ENCODE measurements at regions not wholly inside any gene's neighbourhood (a gene's known extent, or its start where the extent isn't known, plus 50 kb on each side); places are given as distances from the start of the nearest gene placed in this dataset.
A peak's percentile ranks its signal among the peaks of the same experiment; 100 is the strongest.
"Not testable (repeated sequence)": the region's sequence is repeated elsewhere in the genome, so short reads cannot be mapped to it uniquely, and the experiment has no call there.

GRCh38 chr22:15811141-15811540 lies 121.3 kb downstream of the POTEH start:
- H3K9ac ChIP-seq (ENCODE audit: low read length); BruUV-seq (replicated peaks); H3K4me3 ChIP-seq (ENCODE audit: low read length); H3K9me2 ChIP-seq (replicated peaks; ENCODE audit: low read length); H2AFZ ChIP-seq (ENCODE audit: low read length); H3K79me2 ChIP-seq (ENCODE audit: low read length); POLR2A ChIA-PET (ENCODE audit: unreplicated experiment); H3K36me3 ChIP-seq (ENCODE audit: low read depth, low read length); H3K9me3 ChIP-seq (ENCODE audit: low read length); H3K27me3 ChIP-seq (ENCODE audit: low read length); DNase-seq; H4K20me1 ChIP-seq (ENCODE audit: low read length); intact Hi-C loops (cut with micrococcal nuclease); H3F3A ChIP-seq (ENCODE audit: low read length, unreplicated experiment); H3K27ac ChIP-seq (ENCODE audit: low read length); CTCF ChIA-PET; H3K4me2 ChIP-seq (ENCODE audit: low read length); H3K4me1 ChIP-seq (ENCODE audit: insufficient read depth, low read length): not testable (repeated sequence)
- peak; percentile 90 for ATAC-seq

GRCh38 chr22:15815783-15816182 lies 126.0 kb downstream of the POTEH start:
- intact Hi-C loops (cut with micrococcal nuclease); CTCF ChIA-PET; H2AFZ ChIP-seq (ENCODE audit: low read length); DNase-seq; H3K4me2 ChIP-seq (ENCODE audit: low read length); H4K20me1 ChIP-seq (ENCODE audit: low read length); H3F3A ChIP-seq (ENCODE audit: low read length, unreplicated experiment); ATAC-seq; H3K9ac ChIP-seq (ENCODE audit: low read length); H3K27ac ChIP-seq (ENCODE audit: low read length); BruUV-seq (replicated peaks); POLR2A ChIA-PET (ENCODE audit: unreplicated experiment); H3K9me2 ChIP-seq (replicated peaks; ENCODE audit: low read length); H3K4me3 ChIP-seq (ENCODE audit: low read length); H3K79me2 ChIP-seq (ENCODE audit: low read length); H3K9me3 ChIP-seq (ENCODE audit: low read length); H3K36me3 ChIP-seq (ENCODE audit: low read depth, low read length); H3K27me3 ChIP-seq (ENCODE audit: low read length); H3K4me1 ChIP-seq (ENCODE audit: insufficient read depth, low read length): not testable (repeated sequence)

GRCh38 chr22:15816470-15816869 lies 126.6 kb downstream of the POTEH start:
- H4K20me1 ChIP-seq (ENCODE audit: low read length); CTCF ChIA-PET; H3K9ac ChIP-seq (ENCODE audit: low read length); H3K79me2 ChIP-seq (ENCODE audit: low read length); BruUV-seq (replicated peaks); H3F3A ChIP-seq (ENCODE audit: low read length, unreplicated experiment); H3K27me3 ChIP-seq (ENCODE audit: low read length); H3K4me2 ChIP-seq (ENCODE audit: low read length); H3K9me2 ChIP-seq (replicated peaks; ENCODE audit: low read length); ATAC-seq; DNase-seq; POLR2A ChIA-PET (ENCODE audit: unreplicated experiment); H3K36me3 ChIP-seq (ENCODE audit: low read depth, low read length); H2AFZ ChIP-seq (ENCODE audit: low read length); intact Hi-C loops (cut with micrococcal nuclease); H3K27ac ChIP-seq (ENCODE audit: low read length); H3K4me3 ChIP-seq (ENCODE audit: low read length); H3K4me1 ChIP-seq (ENCODE audit: insufficient read depth, low read length); H3K9me3 ChIP-seq (ENCODE audit: low read length): not testable (repeated sequence)

- DNase-seq; POLR2A ChIA-PET (ENCODE audit: unreplicated experiment); H4K20me1 ChIP-seq (ENCODE audit: low read length); H3K4me2 ChIP-seq (ENCODE audit: low read length); H3K4me1 ChIP-seq (ENCODE audit: insufficient read depth, low read length); H3K4me3 ChIP-seq (ENCODE audit: low read length); CTCF ChIA-PET; intact Hi-C loops (cut with micrococcal nuclease); H3K79me2 ChIP-seq (ENCODE audit: low read length); H3K9me3 ChIP-seq (ENCODE audit: low read length); H3K27ac ChIP-seq (ENCODE audit: low read length); H2AFZ ChIP-seq (ENCODE audit: low read length); H3K9me2 ChIP-seq (replicated peaks; ENCODE audit: low read length); H3K9ac ChIP-seq (ENCODE audit: low read length); H3K36me3 ChIP-seq (ENCODE audit: low read depth, low read length); H3F3A ChIP-seq (ENCODE audit: low read length, unreplicated experiment); H3K27me3 ChIP-seq (ENCODE audit: low read length); ATAC-seq; BruUV-seq (replicated peaks): not testable (repeated sequence)
Measured at GRCh38 chr22:15817264-15817663, 127.4 kb downstream of the POTEH start.

- H3K27me3 ChIP-seq (ENCODE audit: low read length); H3K79me2 ChIP-seq (ENCODE audit: low read length); H3K4me3 ChIP-seq (ENCODE audit: low read length); H3K4me1 ChIP-seq (ENCODE audit: insufficient read depth, low read length); intact Hi-C loops (cut with micrococcal nuclease); POLR2A ChIA-PET (ENCODE audit: unreplicated experiment); BruUV-seq (replicated peaks); CTCF ChIA-PET; H3K9me3 ChIP-seq (ENCODE audit: low read length); ATAC-seq; H3K27ac ChIP-seq (ENCODE audit: low read length); H3K9me2 ChIP-seq (replicated peaks; ENCODE audit: low read length); DNase-seq; H3K4me2 ChIP-seq (ENCODE audit: low read length); H2AFZ ChIP-seq (ENCODE audit: low read length); H3K9ac ChIP-seq (ENCODE audit: low read length); H4K20me1 ChIP-seq (ENCODE audit: low read length); H3K36me3 ChIP-seq (ENCODE audit: low read depth, low read length); H3F3A ChIP-seq (ENCODE audit: low read length, unreplicated experiment): not testable (repeated sequence)
Measured at GRCh38 chr22:15819886-15820285, 130.1 kb downstream of the POTEH start.

- H3K4me2 ChIP-seq (ENCODE audit: low read length); H3K4me3 ChIP-seq (ENCODE audit: low read length); H3K27ac ChIP-seq (ENCODE audit: low read length); CTCF ChIA-PET; H3F3A ChIP-seq (ENCODE audit: low read length, unreplicated experiment); H3K9me2 ChIP-seq (replicated peaks; ENCODE audit: low read length); POLR2A ChIA-PET (ENCODE audit: unreplicated experiment); intact Hi-C loops (cut with micrococcal nuclease); H3K79me2 ChIP-seq (ENCODE audit: low read length); H3K9me3 ChIP-seq (ENCODE audit: low read length); H3K36me3 ChIP-seq (ENCODE audit: low read depth, low read length); H3K27me3 ChIP-seq (ENCODE audit: low read length); H3K4me1 ChIP-seq (ENCODE audit: insufficient read depth, low read length); DNase-seq; H2AFZ ChIP-seq (ENCODE audit: low read length); ATAC-seq; BruUV-seq (replicated peaks); H3K9ac ChIP-seq (ENCODE audit: low read length); H4K20me1 ChIP-seq (ENCODE audit: low read length): not testable (repeated sequence)
Measured at GRCh38 chr22:15821088-15821487, 131.3 kb downstream of the POTEH start.

- H3K9me2 ChIP-seq (replicated peaks; ENCODE audit: low read length); H3F3A ChIP-seq (ENCODE audit: low read length, unreplicated experiment); CTCF ChIA-PET; H3K27me3 ChIP-seq (ENCODE audit: low read length); DNase-seq; H3K79me2 ChIP-seq (ENCODE audit: low read length); H3K9ac ChIP-seq (ENCODE audit: low read length); POLR2A ChIA-PET (ENCODE audit: unreplicated experiment); H3K4me3 ChIP-seq (ENCODE audit: low read length); H3K36me3 ChIP-seq (ENCODE audit: low read depth, low read length); H3K4me1 ChIP-seq (ENCODE audit: insufficient read depth, low read length); BruUV-seq (replicated peaks); intact Hi-C loops (cut with micrococcal nuclease); H3K4me2 ChIP-seq (ENCODE audit: low read length); ATAC-seq; H3K27ac ChIP-seq (ENCODE audit: low read length); H4K20me1 ChIP-seq (ENCODE audit: low read length); H3K9me3 ChIP-seq (ENCODE audit: low read length); H2AFZ ChIP-seq (ENCODE audit: low read length): not testable (repeated sequence)
Measured at GRCh38 chr22:15822001-15822400, 132.2 kb downstream of the POTEH start.

Data from PC-3 (cell line).